Upper lobe of left lung (tissue), 4 donors: ENCODE measurements at regions not wholly inside any gene's neighbourhood (a gene's known extent, or its start where the extent isn't known, plus 50 kb on each side); places are given as distances from the start of the nearest gene placed in this dataset.

ENCODE experiments used
- EP300 ChIP-seq, 4 donors: sonication (generic); formaldehyde crosslinking; IDR thresholded peaks; one replicate each; pipeline ENCODE4 v1.5.1; 2017; ENCODE audit warnings: antibody characterized with exemption in 4 of 4, control low read depth in 2 of 4
- POLR2AphosphoS5 ChIP-seq, 2 donors: sonication (generic); formaldehyde crosslinking; IDR thresholded peaks; one replicate each; pipeline ENCODE4 v1.5.1; 2017; ENCODE audit warnings: antibody characterized with exemption in 2 of 2
- TF ChIP-seq, protein P1 (sequence below), 6 experiments: fragments of 450-650 bp in 4 of 6; fragments of 200-600 bp in 2 of 6; sonication (generic) in 2 of 6; IDR thresholded peaks; one replicate each; pipeline ENCODE4 v1.5.1; 2016 to 2019; ENCODE audit warnings: antibody characterized with exemption in 6 of 6

GRCh38 chr6:27547157-27548075, 74.5 kb upstream of the ZNF184 start:
- TF ChIP-seq EP300 (IDR thresholded peaks at IDR 0.05) (no peak), POLR2AphosphoS5 (IDR thresholded peaks at IDR 0.05) (no peak)
- TF ChIP-seq, protein P1, sequence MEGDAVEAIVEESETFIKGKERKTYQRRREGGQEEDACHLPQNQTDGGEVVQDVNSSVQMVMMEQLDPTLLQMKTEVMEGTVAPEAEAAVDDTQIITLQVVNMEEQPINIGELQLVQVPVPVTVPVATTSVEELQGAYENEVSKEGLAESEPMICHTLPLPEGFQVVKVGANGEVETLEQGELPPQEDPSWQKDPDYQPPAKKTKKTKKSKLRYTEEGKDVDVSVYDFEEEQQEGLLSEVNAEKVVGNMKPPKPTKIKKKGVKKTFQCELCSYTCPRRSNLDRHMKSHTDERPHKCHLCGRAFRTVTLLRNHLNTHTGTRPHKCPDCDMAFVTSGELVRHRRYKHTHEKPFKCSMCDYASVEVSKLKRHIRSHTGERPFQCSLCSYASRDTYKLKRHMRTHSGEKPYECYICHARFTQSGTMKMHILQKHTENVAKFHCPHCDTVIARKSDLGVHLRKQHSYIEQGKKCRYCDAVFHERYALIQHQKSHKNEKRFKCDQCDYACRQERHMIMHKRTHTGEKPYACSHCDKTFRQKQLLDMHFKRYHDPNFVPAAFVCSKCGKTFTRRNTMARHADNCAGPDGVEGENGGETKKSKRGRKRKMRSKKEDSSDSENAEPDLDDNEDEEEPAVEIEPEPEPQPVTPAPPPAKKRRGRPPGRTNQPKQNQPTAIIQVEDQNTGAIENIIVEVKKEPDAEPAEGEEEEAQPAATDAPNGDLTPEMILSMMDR (IDR thresholded peaks at IDR 0.05), result no peak
